Calu3 (cell line): ENCODE measurements at regions not wholly inside any gene's neighbourhood (a gene's known extent, or its start where the extent isn't known, plus 50 kb on each side); places are given as distances from the start of the nearest gene placed in this dataset.

Experiments used
- BruUV-seq: library from RNA; stranded (reverse); fragments of 400-500 nt; replicated peaks from 2 replicates; lab custom pipeline; 2021; lab: Mats Ljungman, UMichigan
- CTCF ChIA-PET: fragments of 300-600 bp; sonication (Branson Sonifier 250); formaldehyde crosslinking; loops from one replicate; lab custom pipeline; 2022; ENCODE audit warnings: antibody characterized with exemption; lab: Charles Lee
- DNase-seq: peaks from one replicate; pipeline ENCODE4 v3.0.0; 2022
- H3K27ac Mint-ChIP-seq: one replicate; pipeline ENCODE4 v1.8.0; 2022; ENCODE audit warnings: mixed read lengths; ENCODE audit not compliant: unreplicated experiment
- H3K27me3 Mint-ChIP-seq: one replicate; pipeline ENCODE4 v1.8.0; 2022; ENCODE audit warnings: mixed read lengths; ENCODE audit not compliant: unreplicated experiment
- H3K36me3 Mint-ChIP-seq: one replicate; pipeline ENCODE4 v1.8.0; 2022; ENCODE audit warnings: mild to moderate bottlenecking, moderate library complexity, mixed read lengths; ENCODE audit not compliant: insufficient read depth, unreplicated experiment
- H3K4me1 Mint-ChIP-seq: one replicate; pipeline ENCODE4 v1.8.0; 2022; ENCODE audit warnings: mild to moderate bottlenecking, low read depth, mixed read lengths; ENCODE audit not compliant: unreplicated experiment
- H3K4me3 Mint-ChIP-seq: one replicate; pipeline ENCODE4 v1.8.0; 2022; ENCODE audit warnings: mild to moderate bottlenecking, low read depth, moderate library complexity, mixed read lengths; ENCODE audit not compliant: unreplicated experiment
- H3K9me3 Mint-ChIP-seq: one replicate; pipeline ENCODE4 v1.8.0; 2022; ENCODE audit warnings: low read depth, mixed read lengths; ENCODE audit not compliant: unreplicated experiment
- intact Hi-C: fragments of 100-400 bp; cut with micrococcal nuclease; formaldehyde crosslinking; loops from one replicate; pipeline ENCODE4 v1.10.0; 2022; ENCODE audit not compliant: unreplicated experiment
- TF ChIP-seq, protein P1 (sequence below): fragments of 200-600 bp; IDR thresholded peaks from one replicate; pipeline ENCODE4 v1.8.0; 2022; ENCODE audit warnings: antibody characterized with exemption; ENCODE audit not compliant: unreplicated experiment

DNA sequence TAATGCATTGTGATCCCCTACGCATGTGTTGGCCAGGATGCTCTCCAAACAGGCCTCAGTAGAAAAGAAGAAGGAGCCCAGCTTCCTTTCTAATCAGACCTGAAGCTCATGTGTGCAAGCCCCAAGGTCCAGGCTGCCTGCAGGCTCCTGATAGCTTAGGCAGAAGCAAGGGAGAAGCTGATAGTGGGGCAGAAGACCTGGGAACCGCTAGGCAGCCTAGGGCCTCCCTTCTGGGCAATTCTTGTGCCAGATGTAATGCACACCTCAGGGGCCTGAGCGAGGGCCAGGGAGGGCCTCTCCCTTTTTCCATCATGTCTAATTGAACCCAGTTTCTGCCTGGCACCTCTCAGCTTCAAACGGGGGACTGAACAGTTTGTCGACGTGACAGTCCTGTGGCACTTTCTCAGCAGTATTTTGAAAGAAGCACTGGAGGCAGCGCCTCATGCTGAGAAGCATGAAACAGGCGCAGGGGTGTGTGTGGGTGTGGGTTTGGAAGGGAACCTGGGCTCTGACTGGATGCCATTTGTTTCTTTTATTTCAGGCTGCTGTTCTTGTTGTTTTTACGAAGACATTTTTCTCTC lies 212.8 kb downstream of the PIK3R1 start:
- DNase-seq: no peak
- no TSS peak for BruUV-seq
- H3K36me3 Mint-ChIP-seq: no peaks in the 10 kb centered on the region
- CTCF ChIA-PET: no interaction called here
- TF ChIP-seq, protein P1, sequence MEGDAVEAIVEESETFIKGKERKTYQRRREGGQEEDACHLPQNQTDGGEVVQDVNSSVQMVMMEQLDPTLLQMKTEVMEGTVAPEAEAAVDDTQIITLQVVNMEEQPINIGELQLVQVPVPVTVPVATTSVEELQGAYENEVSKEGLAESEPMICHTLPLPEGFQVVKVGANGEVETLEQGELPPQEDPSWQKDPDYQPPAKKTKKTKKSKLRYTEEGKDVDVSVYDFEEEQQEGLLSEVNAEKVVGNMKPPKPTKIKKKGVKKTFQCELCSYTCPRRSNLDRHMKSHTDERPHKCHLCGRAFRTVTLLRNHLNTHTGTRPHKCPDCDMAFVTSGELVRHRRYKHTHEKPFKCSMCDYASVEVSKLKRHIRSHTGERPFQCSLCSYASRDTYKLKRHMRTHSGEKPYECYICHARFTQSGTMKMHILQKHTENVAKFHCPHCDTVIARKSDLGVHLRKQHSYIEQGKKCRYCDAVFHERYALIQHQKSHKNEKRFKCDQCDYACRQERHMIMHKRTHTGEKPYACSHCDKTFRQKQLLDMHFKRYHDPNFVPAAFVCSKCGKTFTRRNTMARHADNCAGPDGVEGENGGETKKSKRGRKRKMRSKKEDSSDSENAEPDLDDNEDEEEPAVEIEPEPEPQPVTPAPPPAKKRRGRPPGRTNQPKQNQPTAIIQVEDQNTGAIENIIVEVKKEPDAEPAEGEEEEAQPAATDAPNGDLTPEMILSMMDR: no peak
- no peak overlapping the region for H3K27ac Mint-ChIP-seq
- H3K27me3 Mint-ChIP-seq: no peaks in the 10 kb centered on the region
- peaks cover 52% of the 10 kb centered on the region for H3K4me1 Mint-ChIP-seq
- H3K9me3 Mint-ChIP-seq: no peaks in the 10 kb centered on the region
- intact Hi-C loops: no loop called here
- H3K4me3 Mint-ChIP-seq: no peak overlapping the region

DNA sequence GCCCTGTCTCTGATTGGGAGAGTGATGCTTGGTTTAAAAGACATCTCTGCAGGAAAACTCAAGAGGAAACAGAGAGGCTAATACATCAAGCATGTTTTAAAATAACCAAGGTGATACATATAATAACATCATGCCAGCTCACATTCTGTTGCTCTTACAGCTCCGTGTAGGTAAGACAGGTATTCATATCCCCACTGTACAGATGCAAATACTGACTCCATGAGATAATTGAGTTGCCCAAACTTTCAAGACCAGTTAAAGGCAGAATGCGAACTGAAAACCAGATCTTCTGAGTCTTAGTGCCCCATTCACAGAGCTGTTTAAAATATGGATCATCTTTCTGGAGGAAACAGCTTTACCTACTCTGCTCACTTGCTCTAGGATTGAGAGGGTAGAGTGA lies 214.0 kb downstream of the PIK3R1 start:
- Mint-ChIP-seq H3K4me1 (peaks cover 55% of the 10 kb centered on the region), H3K36me3 (peaks cover 8% of the 10 kb centered on the region), H3K27me3 (no peaks in the 10 kb centered on the region), H3K4me3 (no peak overlapping the region), H3K27ac (no peak overlapping the region), H3K9me3 (peaks cover 2% of the 10 kb centered on the region)
- CTCF ChIA-PET: no interaction called here
- intact Hi-C loops: no loop called here
- TF ChIP-seq, protein P1: no peak
- no peak for DNase-seq
- BruUV-seq: no TSS peak

DNA sequence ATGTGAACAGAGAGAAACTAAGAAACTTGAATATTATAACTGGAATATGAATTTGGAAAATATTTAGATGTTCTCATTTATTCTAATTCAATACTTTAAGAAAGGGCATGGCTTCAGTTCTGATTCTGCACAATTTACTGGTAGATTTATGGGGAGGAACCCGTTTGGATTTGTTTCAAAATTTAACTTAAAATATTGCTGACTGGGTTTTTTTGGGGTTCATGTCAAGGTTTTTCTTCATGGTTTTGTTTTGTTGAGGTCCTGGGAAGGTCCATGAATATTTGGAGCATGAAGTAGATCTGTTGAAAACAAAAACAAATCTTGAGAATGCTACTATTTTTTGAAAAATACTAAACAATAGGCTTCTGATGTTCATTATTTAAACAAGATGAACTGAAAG lies 214.7 kb downstream of the PIK3R1 start:
- intact Hi-C loops: no loop called here
- Mint-ChIP-seq H3K9me3 (peaks cover 2% of the 10 kb centered on the region), H3K27ac (no peak overlapping the region), H3K27me3 (no peaks in the 10 kb centered on the region), H3K36me3 (peaks cover 9% of the 10 kb centered on the region), H3K4me3 (no peak overlapping the region), H3K4me1 (peaks cover 55% of the 10 kb centered on the region)
- no peak for DNase-seq
- CTCF ChIA-PET: no interaction called here
- TF ChIP-seq, protein P1: no peak
- no TSS peak for BruUV-seq

DNA sequence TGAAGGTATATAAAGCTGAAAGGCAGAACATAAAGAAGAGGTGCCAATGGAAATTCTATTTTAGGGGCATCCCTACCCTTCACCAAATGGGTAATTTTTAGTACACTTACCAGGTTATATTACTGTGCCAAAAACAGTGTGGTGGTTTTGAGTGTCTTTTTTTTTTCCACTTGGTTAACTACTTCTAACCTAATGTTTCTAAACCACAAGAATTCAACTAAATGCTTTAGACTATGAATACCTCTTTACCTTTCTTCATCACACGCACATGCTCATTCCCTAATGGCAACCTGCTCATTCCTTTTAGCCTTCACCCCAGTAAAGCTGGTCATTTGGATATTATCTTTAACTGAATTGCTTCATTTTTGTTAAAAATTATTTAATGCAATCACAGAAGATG lies 215.6 kb downstream of the PIK3R1 start:
- no peak for DNase-seq
- H3K4me3 Mint-ChIP-seq: no peak overlapping the region
- CTCF ChIA-PET: interaction anchor here (0.6 to 0.9 kb wide), 2 partner anchors 98 to 103 kb away, joined by 4 to 5 read pairs; no protein-coding TSS in a partner anchor
- peaks cover 2% of the 10 kb centered on the region for H3K9me3 Mint-ChIP-seq
- BruUV-seq: no TSS peak
- TF ChIP-seq, protein P1: no peak
- no peak overlapping the region for H3K27ac Mint-ChIP-seq
- peaks cover 59% of the 10 kb centered on the region for H3K4me1 Mint-ChIP-seq
- peaks cover 9% of the 10 kb centered on the region for H3K36me3 Mint-ChIP-seq
- intact Hi-C loops: no loop called here
- H3K27me3 Mint-ChIP-seq: no peaks in the 10 kb centered on the region
